Right lobe of liver (tissue), 6 donors: ENCODE measurements at regions not wholly inside any gene's neighbourhood (a gene's known extent, or its start where the extent isn't known, plus 50 kb on each side); places are given as distances from the start of the nearest gene placed in this dataset.

Experiments
- ATAC-seq, 4 donors: fragments of 200-7000 bp; cut with Tn5 transposase; one replicate each; pipeline ENCODE4 v1.9.1; 2020; ENCODE audit warnings: mild to moderate bottlenecking in 4 of 4, moderate library complexity in 4 of 4
- DNase-seq, 3 donors: peaks; one replicate each; pipeline ENCODE4 v3.0.0-alpha.2; 2020
- H3K27ac ChIP-seq, 3 donors: fragments of 200-600 bp; one replicate each; pipeline ENCODE4 v1.8.0; 2022
- H3K27me3 ChIP-seq, 2 donors: fragments of 200-600 bp; one replicate each; pipeline ENCODE4 v1.8.0; 2022
- H3K36me3 ChIP-seq, 4 donors: fragments of 200-600 bp; sonication (generic) in 1 of 4; one replicate each; pipeline versions ENCODE4 v1.5.1 to v1.8.0; 2017 to 2022; ENCODE audit warnings: control low read depth in 1 of 4
- H3K4me1 ChIP-seq, 4 donors: fragments of 200-600 bp; sonication (generic) in 1 of 4; one replicate each; pipeline versions ENCODE4 v1.5.1 to v1.8.0; 2017 to 2022; ENCODE audit warnings: control low read depth in 1 of 4
- H3K4me3 ChIP-seq, 3 donors: fragments of 200-600 bp; one replicate each; pipeline ENCODE4 v1.8.0; 2022
- H3K9me3 ChIP-seq, 4 donors: fragments of 200-600 bp; sonication (generic) in 1 of 4; one replicate each; pipeline versions ENCODE4 v1.5.1 to v1.8.0; 2017 to 2022; ENCODE audit warnings: control low read depth in 1 of 4
- CTCF ChIP-seq, 4 donors: fragments of 200-600 bp in 3 of 4; fragments of 450-650 bp in 1 of 4; IDR thresholded peaks; one replicate each; pipeline versions ENCODE4 v1.5.1 to v1.8.0; 2016 to 2022; ENCODE audit warnings: antibody characterized with exemption in 4 of 4, mild to moderate bottlenecking in 2 of 4
- POLR2A ChIP-seq: fragments of 450-650 bp; IDR thresholded peaks from one replicate; pipeline ENCODE4 v1.6.1; 2017; ENCODE audit warnings: antibody characterized with exemption, mild to moderate bottlenecking
- WGBS: methylation state at CpG from one replicate; pipeline ENCODE4 v1.1.6; 2018; ENCODE audit warnings: low coverage, low lambda C conversion rate; ENCODE audit not compliant: insufficient coverage; ENCODE audit errors: missing lambda C conversion rate; 5-methylcytosine and 5-hydroxymethylcytosine counted together
- intact Hi-C, 2 donors: fragments of 100-400 bp; cut with DNase I; formaldehyde crosslinking; loops; one replicate each; pipeline versions ENCODE4 v1.11.2 to v1.14.1; 2022
- donor health status: DM: no; HTN: yes; CAD: no.
- donor health status: DM: no; HTN: no; CAD: no.
- donor health status: DM: no; HTN: no; CAD: no.
- donor health status: DM: no; HTN: yes; CAD: no.
- donor health status: DM: no; HTN: yes; CAD: no.

DNA sequence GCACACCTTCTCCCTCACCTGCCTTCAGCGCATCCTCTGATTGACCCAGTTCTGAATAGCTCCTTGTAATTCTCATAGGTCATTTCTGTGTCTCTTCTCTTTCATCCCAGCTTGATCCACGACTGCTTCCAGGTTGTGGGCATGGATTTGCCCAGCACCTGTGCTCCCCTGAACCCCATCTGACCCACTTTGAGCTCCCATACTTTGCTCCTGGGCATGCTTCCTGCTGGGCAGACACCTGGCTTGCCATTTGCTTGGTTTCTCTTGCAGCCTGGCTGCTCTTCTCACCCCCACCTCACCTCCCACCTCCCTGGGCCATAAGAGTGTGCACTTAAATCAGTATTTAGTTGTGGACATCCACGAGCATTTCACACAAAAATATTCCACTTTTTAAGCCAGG lies 635.5 kb downstream of the TBL1XR1 start:
- 36% methylated on average over 3 of the region's 3 CpGs for WGBS
- no peak overlapping the region for H3K4me3 ChIP-seq
- H3K4me1 ChIP-seq = no peaks in the 10 kb centered on the region
- no peaks in the 10 kb centered on the region for H3K36me3 ChIP-seq
- ATAC-seq = no peak
- no peak for DNase-seq
- intact Hi-C loops = no loop called here
- no peaks in the 10 kb centered on the region for H3K27me3 ChIP-seq
- H3K9me3 ChIP-seq = no peaks in the 10 kb centered on the region
- no peak for TF ChIP-seq POLR2A
- no peak for TF ChIP-seq CTCF (IDR thresholded peaks at IDR 0.05)
- H3K27ac ChIP-seq = no peak overlapping the region

- 56% methylated on average over 10 of the region's 10 CpGs for WGBS
- H3K27me3 ChIP-seq = no peaks in the 10 kb centered on the region
- H3K36me3 ChIP-seq = no peaks in the 10 kb centered on the region
- intact Hi-C loops = no loop called here
- H3K4me1 ChIP-seq = no peaks in the 10 kb centered on the region
- no peak overlapping the region for H3K27ac ChIP-seq
- ATAC-seq (no peak), DNase-seq (no peak)
- H3K4me3 ChIP-seq = no peak overlapping the region
- TF ChIP-seq CTCF (IDR thresholded peaks at IDR 0.05) (no peak), POLR2A (no peak)
- H3K9me3 ChIP-seq = no peaks in the 10 kb centered on the region
These were observed 642.3 kb downstream of the TBL1XR1 start for GRCh38 chr3:176554791-176555654.

GRCh38 chr3:176554264-176554663 lies 643.0 kb downstream of the TBL1XR1 start:
- Histone ChIP-seq H3K9me3 (no peaks in the 10 kb centered on the region), H3K4me3 (no peak overlapping the region), H3K27ac (no peak overlapping the region), H3K36me3 (no peaks in the 10 kb centered on the region), H3K4me1 (no peaks in the 10 kb centered on the region), H3K27me3 (no peaks in the 10 kb centered on the region)
- DNase-seq (no peak), ATAC-seq (no peak)
- no peak for TF ChIP-seq CTCF (IDR thresholded peaks at IDR 0.05)
- no peak for TF ChIP-seq POLR2A
- intact Hi-C loops = no loop called here
- WGBS = 33% methylated on average over 2 of the region's 2 CpGs

GRCh38 chr3:176526942-176527341 lies 670.3 kb downstream of the TBL1XR1 start:
- ATAC-seq (no peak), DNase-seq (no peak)
- Histone ChIP-seq H3K27me3 (no peaks in the 10 kb centered on the region), H3K4me1 (no peaks in the 10 kb centered on the region), H3K4me3 (no peak overlapping the region), H3K9me3 (no peaks in the 10 kb centered on the region), H3K27ac (no peak overlapping the region), H3K36me3 (no peaks in the 10 kb centered on the region)
- no peak for TF ChIP-seq POLR2A
- no peak for TF ChIP-seq CTCF (IDR thresholded peaks at IDR 0.05)
- intact Hi-C loops = no loop called here
- 80% methylated on average over 1 of the region's 1 CpG for WGBS
